Spleen (tissue), 7 donors: ENCODE measurements at regions not wholly inside any gene's neighbourhood (a gene's known extent, or its start where the extent isn't known, plus 50 kb on each side); places are given as distances from the start of the nearest gene placed in this dataset.

ENCODE experiments used
- POLR2A ChIP-seq, 3 donors: fragments of 450-650 bp; IDR thresholded peaks; one replicate each; pipeline ENCODE4 v1.5.1; 2017; ENCODE audit warnings: antibody characterized with exemption in 3 of 3, mild to moderate bottlenecking in 1 of 3
- TF ChIP-seq, protein P1 (sequence below), 11 experiments: fragments of 200-600 bp in 7 of 11; fragments of 450-650 bp in 4 of 11; sonication (generic) in 4 of 11; IDR thresholded peaks in 8 of 11; conservative IDR thresholded peaks in 3 of 11; 1 replicate in 7 of 11; 2 replicates in 4 of 11; pipeline versions ENCODE4 v1.4.0 to v1.8.0; 2016 to 2021; ENCODE audit warnings: antibody characterized with exemption in 11 of 11, inconsistent platforms in 4 of 11, mild to moderate bottlenecking in 1 of 11
- donor health status: DM: no; HTN: no; CAD: no; lungs with moderate emphysema.
- donor health status: DM: no; HTN: no; CAD: no.
- donor health status: DM: no; HTN: no; CAD: no.

- TF ChIP-seq, protein P1, sequence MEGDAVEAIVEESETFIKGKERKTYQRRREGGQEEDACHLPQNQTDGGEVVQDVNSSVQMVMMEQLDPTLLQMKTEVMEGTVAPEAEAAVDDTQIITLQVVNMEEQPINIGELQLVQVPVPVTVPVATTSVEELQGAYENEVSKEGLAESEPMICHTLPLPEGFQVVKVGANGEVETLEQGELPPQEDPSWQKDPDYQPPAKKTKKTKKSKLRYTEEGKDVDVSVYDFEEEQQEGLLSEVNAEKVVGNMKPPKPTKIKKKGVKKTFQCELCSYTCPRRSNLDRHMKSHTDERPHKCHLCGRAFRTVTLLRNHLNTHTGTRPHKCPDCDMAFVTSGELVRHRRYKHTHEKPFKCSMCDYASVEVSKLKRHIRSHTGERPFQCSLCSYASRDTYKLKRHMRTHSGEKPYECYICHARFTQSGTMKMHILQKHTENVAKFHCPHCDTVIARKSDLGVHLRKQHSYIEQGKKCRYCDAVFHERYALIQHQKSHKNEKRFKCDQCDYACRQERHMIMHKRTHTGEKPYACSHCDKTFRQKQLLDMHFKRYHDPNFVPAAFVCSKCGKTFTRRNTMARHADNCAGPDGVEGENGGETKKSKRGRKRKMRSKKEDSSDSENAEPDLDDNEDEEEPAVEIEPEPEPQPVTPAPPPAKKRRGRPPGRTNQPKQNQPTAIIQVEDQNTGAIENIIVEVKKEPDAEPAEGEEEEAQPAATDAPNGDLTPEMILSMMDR (IDR thresholded peaks at IDR 0.05 in 8 of 11, conservative IDR thresholded peaks at IDR 0.05 in 3 of 11): no peak
- no peak for TF ChIP-seq POLR2A (IDR thresholded peaks at IDR 0.05)
Observed at GRCh38 chr11:24132471-24132870, 364.4 kb upstream of the LUZP2 start.
